H1 (cell line): ENCODE measurements at regions not wholly inside any gene's neighbourhood (a gene's known extent, or its start where the extent isn't known, plus 50 kb on each side); places are given as distances from the start of the nearest gene placed in this dataset.

Experiments used
- CTCF ChIA-PET: fragments of 300-600 bp; sonication (Branson Sonifier 250); formaldehyde crosslinking; loops from one replicate; lab custom pipeline; 2021; ENCODE audit not compliant: partially characterized antibody; lab: Charles Lee
- POLR2A ChIA-PET: fragments of 300-600 bp; sonication (Branson Sonifier 250); formaldehyde crosslinking; loops from one replicate; lab custom pipeline; 2021; ENCODE audit warnings: inconsistent platforms; ENCODE audit not compliant: partially characterized antibody; lab: Charles Lee
- DNase-seq, 2 experiments: peaks; one replicate each; pipeline versions ENCODE4 v3.0.0 to v3.0.0-alpha.2; 2010 to 2022; ENCODE audit warnings: low spot score in 2 of 2, low read depth in 1 of 2, mixed read lengths in 1 of 2
- FAIRE-seq: peaks from 2 replicates; lab custom pipeline; 2011; peaks lifted over from hg19 to GRCh38; lab: Jason Lieb, UNC
- H2AFZ ChIP-seq: 2 replicates; pipeline ENCODE4 v1.8.1; 2012; ENCODE audit warnings: low read length, inconsistent platforms
- H2AK5ac ChIP-seq: 2 replicates; pipeline ENCODE4 v1.6.1; 2013; ENCODE audit warnings: low read depth, low read length
- H2BK120ac ChIP-seq: replicated peaks from 2 replicates; pipeline ENCODE3; 2013; ENCODE audit warnings: low read depth, low read length, inconsistent platforms
- H2BK12ac ChIP-seq: 2 replicates; pipeline ENCODE4 v1.6.1; 2013; ENCODE audit warnings: low read depth, low read length
- H2BK15ac ChIP-seq: 2 replicates; pipeline ENCODE4 v1.6.1; 2013; ENCODE audit warnings: low read length
- H2BK20ac ChIP-seq: 2 replicates; pipeline ENCODE4 v1.6.1; 2013; ENCODE audit warnings: low read length
- H2BK5ac ChIP-seq: 2 replicates; pipeline ENCODE4 v1.6.1; 2013; ENCODE audit warnings: low read depth, low read length
- H3K14ac ChIP-seq: 2 replicates; pipeline ENCODE4 v1.6.1; 2013; ENCODE audit warnings: inconsistent platforms; ENCODE audit not compliant: insufficient read length
- H3K18ac ChIP-seq: 2 replicates; pipeline ENCODE4 v1.6.1; 2013; ENCODE audit warnings: low read length; ENCODE audit errors: extremely low read depth
- H3K23ac ChIP-seq: 2 replicates; pipeline ENCODE4 v1.6.1; 2013; ENCODE audit warnings: inconsistent platforms; ENCODE audit not compliant: insufficient read length
- H3K23me2 ChIP-seq: 2 replicates; pipeline ENCODE4 v1.6.1; 2013; ENCODE audit warnings: low read depth, low read length
- H3K27ac ChIP-seq: 2 replicates; pipeline ENCODE4 v1.6.1; 2011; ENCODE audit warnings: low read depth, low read length, inconsistent platforms
- H3K27me3 ChIP-seq, 4 experiments: replicated peaks in 1 of 4; 1 replicate in 1 of 4; 2 replicates in 3 of 4; pipeline versions ENCODE4 v1.6.1 to v1.8.1; 2011 to 2013; ENCODE audit warnings: low read length in 3 of 4, mild to moderate bottlenecking in 3 of 4, inconsistent platforms in 2 of 4, mixed read lengths in 2 of 4, moderate library complexity in 1 of 4; ENCODE audit not compliant: control insufficient read depth in 3 of 4, insufficient read depth in 3 of 4; ENCODE audit errors: extremely low read depth in 1 of 4
- H3K36me3 ChIP-seq, 4 experiments: 2 replicates each; pipeline versions ENCODE4 v1.6.1 to v1.8.1; 2011 to 2013; ENCODE audit warnings: mild to moderate bottlenecking in 4 of 4, low read length in 3 of 4, moderate library complexity in 2 of 4, control low read depth in 1 of 4, inconsistent platforms in 1 of 4; ENCODE audit not compliant: insufficient read depth in 4 of 4, control insufficient read depth in 2 of 4
- H3K4ac ChIP-seq: replicated peaks from 2 replicates; pipeline ENCODE3; 2013; ENCODE audit warnings: low read length, low read depth, mixed read lengths, inconsistent platforms; ENCODE audit not compliant: insufficient read length
- H3K4me1 ChIP-seq, 4 experiments: replicated peaks in 1 of 4; 1 replicate in 1 of 4; 2 replicates in 3 of 4; pipeline versions ENCODE4 v1.6.1 to v1.8.1; 2011 to 2013; ENCODE audit warnings: low read length in 3 of 4, inconsistent platforms in 2 of 4, mixed read lengths in 1 of 4; ENCODE audit not compliant: insufficient read depth in 4 of 4, control insufficient read depth in 3 of 4
- H3K4me2 ChIP-seq, 2 experiments: 2 replicates each; pipeline versions ENCODE4 v1.6.1 to v1.8.1; 2011 to 2013; ENCODE audit warnings: low read depth in 2 of 2, low read length in 2 of 2, control low read depth in 1 of 2, inconsistent platforms in 1 of 2, mild to moderate bottlenecking in 1 of 2; ENCODE audit not compliant: insufficient read depth in 1 of 2
- H3K4me3 ChIP-seq, 4 experiments: fragments of 200-600, 300-600 bp in 1 of 4; sonication (generic), shearing (Covaris generic), sonication (Bioruptor Twin) in 1 of 4; 2 replicates each; pipeline versions ENCODE4 v1.5.1 to v1.8.1; 2011 to 2016; ENCODE audit warnings: low read length in 4 of 4, low read depth in 3 of 4, control low read depth in 2 of 4, inconsistent platforms in 2 of 4, mild to moderate bottlenecking in 2 of 4, mixed read lengths in 1 of 4, moderate library complexity in 1 of 4; ENCODE audit not compliant: insufficient read depth in 2 of 4; ENCODE audit errors: extremely low read depth in 1 of 4
- H3K56ac ChIP-seq: replicated peaks from 2 replicates; pipeline ENCODE3; 2013; ENCODE audit warnings: low read depth, mild to moderate bottlenecking, mixed read lengths, low read length, inconsistent platforms; ENCODE audit not compliant: insufficient read length
- H3K79me1 ChIP-seq: 2 replicates; pipeline ENCODE4 v1.6.1; 2013; ENCODE audit warnings: low read depth, low read length, control low read depth
- H3K79me2 ChIP-seq, 2 experiments: 2 replicates each; pipeline versions ENCODE4 v1.6.1 to v1.8.1; 2012 to 2013; ENCODE audit warnings: low read length in 2 of 2, mild to moderate bottlenecking in 2 of 2, inconsistent platforms in 1 of 2; ENCODE audit not compliant: insufficient read depth in 2 of 2, control insufficient read depth in 1 of 2
- H3K9ac ChIP-seq, 4 experiments: replicated peaks in 1 of 4; 1 replicate in 1 of 4; 2 replicates in 3 of 4; pipeline versions ENCODE4 v1.6.1 to v1.8.1; 2011 to 2013; ENCODE audit warnings: low read depth in 3 of 4, low read length in 3 of 4, control low read depth in 2 of 4, mild to moderate bottlenecking in 2 of 4, moderate library complexity in 2 of 4, inconsistent platforms in 1 of 4; ENCODE audit errors: extremely low read depth in 1 of 4
- H3K9me3 ChIP-seq, 2 experiments: 2 replicates each; pipeline versions ENCODE4 v1.6.1 to v1.8.1; 2012 to 2013; ENCODE audit warnings: mild to moderate bottlenecking in 2 of 2, moderate library complexity in 2 of 2, control low read depth in 1 of 2, inconsistent platforms in 1 of 2, low read depth in 1 of 2, low read length in 1 of 2, mixed read lengths in 1 of 2; ENCODE audit not compliant: insufficient read depth in 2 of 2
- H4K20me1 ChIP-seq, 2 experiments: replicated peaks in 1 of 2; 2 replicates each; pipeline versions ENCODE3 to v1.8.1; 2011 to 2013; ENCODE audit warnings: inconsistent platforms in 2 of 2, low read length in 2 of 2, mild to moderate bottlenecking in 1 of 2; ENCODE audit not compliant: insufficient read depth in 2 of 2, control insufficient read depth in 1 of 2
- H4K5ac ChIP-seq: 2 replicates; pipeline ENCODE4 v1.6.1; 2013; ENCODE audit warnings: low read length, low read depth, mixed read lengths, inconsistent platforms; ENCODE audit not compliant: insufficient read length
- H4K8ac ChIP-seq: 2 replicates; pipeline ENCODE4 v1.8.0; 2013; ENCODE audit warnings: mild to moderate bottlenecking, moderate library complexity, low read length, inconsistent platforms; ENCODE audit not compliant: insufficient read depth; ENCODE audit errors: extremely low read depth
- H4K91ac ChIP-seq: replicated peaks from 2 replicates; pipeline ENCODE3; 2013; ENCODE audit warnings: low read length, mixed read lengths, inconsistent platforms; ENCODE audit not compliant: insufficient read length
- ASH2L ChIP-seq: fragments of 200-600, 300-600 bp; sonication (generic); IDR thresholded peaks from one replicate; pipeline ENCODE4 v1.7.1; 2017; ENCODE audit warnings: low read length
- BRCA1 ChIP-seq: IDR thresholded peaks from 2 replicates; pipeline ENCODE4 v1.6.1; 2012; ENCODE audit warnings: low read depth, low read length, improper control_type of control experiment
- CBX8 ChIP-seq: fragments of 300-800, 300-1000 bp; sonication (generic); IDR thresholded peaks from 2 replicates; pipeline ENCODE4 v1.7.1; 2016; ENCODE audit warnings: low read depth, low read length, borderline replicate concordance
- FOSL1 ChIP-seq: IDR thresholded peaks from 2 replicates; pipeline ENCODE4 v1.6.1; 2011; ENCODE audit warnings: mild to moderate bottlenecking, low read depth, low read length, moderate library complexity; ENCODE audit not compliant: insufficient read depth
- SAP30 ChIP-seq: fragments of 300-600 bp; sonication (generic); IDR thresholded peaks from 2 replicates; pipeline ENCODE4 v1.7.1; 2012; ENCODE audit warnings: low read length, moderate library complexity, mild to moderate bottlenecking, inconsistent platforms; ENCODE audit not compliant: insufficient read depth, insufficient replicate concordance
- SP1 ChIP-seq: IDR thresholded peaks from 2 replicates; pipeline ENCODE4 v1.6.1; 2011; ENCODE audit warnings: low read depth, low read length
- SRF ChIP-seq: IDR thresholded peaks from 2 replicates; pipeline ENCODE4 v1.6.1; 2011; ENCODE audit warnings: mild to moderate bottlenecking, low read depth, low read length, moderate library complexity
- SUZ12 ChIP-seq: fragments of 200-600 bp; sonication (generic); IDR thresholded peaks from 2 replicates; pipeline ENCODE4 v1.6.1; 2012; ENCODE audit warnings: mild to moderate bottlenecking, inconsistent platforms, low read length, moderate library complexity, mixed read lengths
- TEAD4 ChIP-seq: IDR thresholded peaks from 2 replicates; pipeline ENCODE4 v1.6.1; 2012; ENCODE audit warnings: low read depth, low read length, inconsistent platforms, mixed read lengths
- WGBS, 2 experiments: shearing (Covaris generic) in 1 of 2; methylation state at CpG; one replicate each; pipeline versions ENCODE4 v1.1.6 to v1.1.7; 2013 to 2015; ENCODE audit warnings: low lambda C conversion rate in 2 of 2, mixed read lengths in 2 of 2, inconsistent platforms in 1 of 2, low coverage in 1 of 2, missing lambda C conversion rate in 1 of 2; ENCODE audit not compliant: insufficient replicate concordance in 2 of 2, insufficient coverage in 1 of 2, insufficient read length in 1 of 2; ENCODE audit errors: extremely low coverage in 1 of 2, missing lambda C conversion rate in 1 of 2; 5-methylcytosine and 5-hydroxymethylcytosine counted together
- TF ChIP-seq, protein P1 (sequence below): IDR thresholded peaks from 2 replicates; pipeline ENCODE4 v1.6.1; 2012; ENCODE audit warnings: inconsistent platforms
- TF ChIP-seq, protein P2 (sequence below): IDR thresholded peaks from 2 replicates; pipeline ENCODE4 v1.6.1; 2012; ENCODE audit warnings: inconsistent platforms

DNA sequence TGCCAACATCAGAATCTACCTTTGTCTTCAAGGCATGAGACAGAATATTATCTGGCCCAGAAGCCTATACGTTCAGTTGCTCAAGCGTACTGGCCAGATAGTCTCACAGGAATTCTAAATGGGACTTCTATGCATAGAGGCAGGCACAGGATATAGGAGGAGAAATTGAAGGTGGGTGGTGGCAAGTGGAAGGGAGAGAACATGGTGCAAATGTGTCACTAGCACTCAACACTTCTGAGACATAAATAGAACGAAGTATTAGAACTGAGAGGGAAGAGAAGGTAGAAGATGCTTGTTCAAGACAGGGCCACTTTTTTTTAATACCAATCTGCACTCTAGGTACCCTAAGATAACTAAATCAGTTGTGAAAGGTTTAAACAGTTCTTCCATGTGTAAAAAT is 85.8 kb downstream of the TFPI2 start:
- Histone ChIP-seq H4K5ac (no peak overlapping the region), H4K91ac (no peak overlapping the region), H2BK20ac (no peak overlapping the region), H3K14ac (no peak overlapping the region), H3K4ac (no peak overlapping the region), H3K23ac (no peak overlapping the region), H3K27ac (no peak overlapping the region), H3K79me1 (no peaks in the 10 kb centered on the region), H3K23me2 (no peaks in the 10 kb centered on the region), H2AFZ (no peak overlapping the region), H3K9ac (no peak overlapping the region), H3K27me3 (no peaks in the 10 kb centered on the region), H4K20me1 (no peaks in the 10 kb centered on the region), H2AK5ac (no peak overlapping the region), H2BK15ac (no peak overlapping the region), H3K79me2 (no peaks in the 10 kb centered on the region), H2BK5ac (no peak overlapping the region), H3K18ac (no peak overlapping the region), H4K8ac (no peak overlapping the region), H3K4me3 (no peak overlapping the region), H3K4me2 (no peak overlapping the region), H3K36me3 (no peaks in the 10 kb centered on the region), H2BK12ac (no peak overlapping the region), H2BK120ac (no peak overlapping the region), H3K4me1 (no peaks in the 10 kb centered on the region), H3K56ac (no peak overlapping the region)
- ChIA-PET POLR2A (no interaction called here), CTCF (interaction anchor here (1.5 kb wide), 1 partner anchor 283 kb away, joined by 3 read pairs; no protein-coding TSS in a partner anchor)
- no peak for DNase-seq
- WGBS, 2 experiments: 96% methylated on average over 3 of the region's 3 CpGs; no CpG with 5 or more reads in 1 of the 2 experiments
- TF ChIP-seq SRF (no peak), ASH2L (no peak), BRCA1 (no peak), SUZ12 (no peak), SAP30 (no peak), TEAD4 (no peak), SP1 (no peak), CBX8 (no peak), FOSL1 (no peak)
- TF ChIP-seq, protein P1, sequence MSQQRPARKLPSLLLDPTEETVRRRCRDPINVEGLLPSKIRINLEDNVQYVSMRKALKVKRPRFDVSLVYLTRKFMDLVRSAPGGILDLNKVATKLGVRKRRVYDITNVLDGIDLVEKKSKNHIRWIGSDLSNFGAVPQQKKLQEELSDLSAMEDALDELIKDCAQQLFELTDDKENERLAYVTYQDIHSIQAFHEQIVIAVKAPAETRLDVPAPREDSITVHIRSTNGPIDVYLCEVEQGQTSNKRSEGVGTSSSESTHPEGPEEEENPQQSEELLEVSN: no peak
- TF ChIP-seq, protein P2, sequence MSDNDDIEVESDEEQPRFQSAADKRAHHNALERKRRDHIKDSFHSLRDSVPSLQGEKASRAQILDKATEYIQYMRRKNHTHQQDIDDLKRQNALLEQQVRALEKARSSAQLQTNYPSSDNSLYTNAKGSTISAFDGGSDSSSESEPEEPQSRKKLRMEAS: no peak
- TF ChIP-seq, all 59 proteins: peak for 0
- no peaks in the 10 kb centered on the region for H3K9me3 ChIP-seq
- no peak for FAIRE-seq
